ENCODE measurements at regions not wholly inside any gene's neighbourhood (a gene's known extent, or its start where the extent isn't known, plus 50 kb on each side); places are given as distances from the start of the nearest gene placed in this dataset.

DNA sequence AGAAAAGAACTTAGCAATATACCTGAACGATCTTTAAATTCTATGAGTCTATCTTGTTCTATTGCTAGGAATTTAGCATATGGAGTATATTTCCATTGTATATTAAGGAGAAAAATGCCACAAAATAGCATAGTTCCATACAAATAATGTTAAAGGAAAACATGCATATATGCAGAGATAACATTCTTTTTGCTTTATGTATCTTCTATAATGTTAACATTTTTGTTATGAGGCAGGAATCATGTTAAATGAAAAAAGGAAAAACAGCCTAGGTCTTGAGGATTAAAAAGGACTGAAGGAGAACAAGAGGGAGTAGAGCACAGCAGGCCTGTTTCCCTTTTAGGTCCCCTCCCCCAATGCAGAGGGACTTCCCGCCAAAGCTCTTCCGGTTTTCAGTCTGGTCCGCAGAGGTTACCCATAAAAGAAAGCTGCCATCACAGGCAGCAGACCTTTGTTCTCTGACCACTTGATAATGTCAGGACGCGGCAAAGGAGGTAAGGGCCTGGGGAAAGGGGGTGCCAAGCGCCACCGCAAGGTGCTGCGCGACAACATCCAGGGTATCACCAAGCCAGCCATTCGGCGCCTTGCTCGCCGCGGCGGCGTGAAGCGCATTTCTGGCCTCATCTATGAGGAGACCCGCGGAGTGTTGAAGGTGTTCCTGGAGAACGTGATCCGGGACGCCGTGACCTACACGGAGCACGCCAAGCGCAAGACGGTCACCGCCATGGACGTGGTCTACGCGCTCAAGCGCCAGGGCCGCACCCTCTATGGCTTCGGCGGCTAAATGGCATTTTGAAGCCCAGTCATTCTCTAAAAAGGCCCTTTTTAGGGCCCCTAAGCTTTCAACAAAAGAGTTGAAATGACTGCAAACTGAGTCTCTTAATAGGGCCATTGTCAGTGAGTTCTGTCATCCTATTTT, 108.4 kb upstream of the PRSS16 start:
- TF ChIP-seq POLR2A (IDR thresholded peaks at IDR 0.05): no peak
- TF ChIP-seq, protein P1, sequence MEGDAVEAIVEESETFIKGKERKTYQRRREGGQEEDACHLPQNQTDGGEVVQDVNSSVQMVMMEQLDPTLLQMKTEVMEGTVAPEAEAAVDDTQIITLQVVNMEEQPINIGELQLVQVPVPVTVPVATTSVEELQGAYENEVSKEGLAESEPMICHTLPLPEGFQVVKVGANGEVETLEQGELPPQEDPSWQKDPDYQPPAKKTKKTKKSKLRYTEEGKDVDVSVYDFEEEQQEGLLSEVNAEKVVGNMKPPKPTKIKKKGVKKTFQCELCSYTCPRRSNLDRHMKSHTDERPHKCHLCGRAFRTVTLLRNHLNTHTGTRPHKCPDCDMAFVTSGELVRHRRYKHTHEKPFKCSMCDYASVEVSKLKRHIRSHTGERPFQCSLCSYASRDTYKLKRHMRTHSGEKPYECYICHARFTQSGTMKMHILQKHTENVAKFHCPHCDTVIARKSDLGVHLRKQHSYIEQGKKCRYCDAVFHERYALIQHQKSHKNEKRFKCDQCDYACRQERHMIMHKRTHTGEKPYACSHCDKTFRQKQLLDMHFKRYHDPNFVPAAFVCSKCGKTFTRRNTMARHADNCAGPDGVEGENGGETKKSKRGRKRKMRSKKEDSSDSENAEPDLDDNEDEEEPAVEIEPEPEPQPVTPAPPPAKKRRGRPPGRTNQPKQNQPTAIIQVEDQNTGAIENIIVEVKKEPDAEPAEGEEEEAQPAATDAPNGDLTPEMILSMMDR (IDR thresholded peaks at IDR 0.05): no peak
